Loucy (cell line): ENCODE measurements at regions not wholly inside any gene's neighbourhood (a gene's known extent, or its start where the extent isn't known, plus 50 kb on each side); places are given as distances from the start of the nearest gene placed in this dataset.
A peak's percentile ranks its signal among the peaks of the same experiment; 100 is the strongest.

Source experiments
- H2AFZ ChIP-seq: fragments of 200-600 bp; sonication (generic); 2 replicates; pipeline ENCODE4 v1.6.0; 2016; ENCODE audit warnings: antibody characterized with exemption, mild to moderate bottlenecking, low read length, moderate library complexity
- H3F3A ChIP-seq: fragments of 200-600 bp; 2 replicates; pipeline ENCODE4 v1.6.0; 2016; ENCODE audit warnings: antibody characterized with exemption, low read depth, mild to moderate bottlenecking
- H3K27me3 ChIP-seq: fragments of 200-600 bp; sonication (generic); 2 replicates; pipeline ENCODE4 v1.6.1; 2014; ENCODE audit warnings: low read length, mild to moderate bottlenecking; ENCODE audit not compliant: insufficient read depth, poor library complexity, severe bottlenecking
- H3K36me3 ChIP-seq: fragments of 200-600 bp; sonication (generic); 2 replicates; pipeline ENCODE4 v1.6.1; 2016; ENCODE audit warnings: low read length; ENCODE audit not compliant: insufficient read depth
- H3K4me1 ChIP-seq: fragments of 200-600 bp; sonication (generic); 2 replicates; pipeline ENCODE4 v1.5.1; 2014; ENCODE audit warnings: low read length, mild to moderate bottlenecking; ENCODE audit not compliant: insufficient read depth, poor library complexity, severe bottlenecking
- H3K4me2 ChIP-seq: fragments of 200-600 bp; sonication (generic); 2 replicates; pipeline ENCODE4 v1.6.0; 2014; ENCODE audit warnings: antibody characterized with exemption, low read length, low read depth, mild to moderate bottlenecking; ENCODE audit not compliant: poor library complexity, severe bottlenecking
- H3K4me3 ChIP-seq: fragments of 200-600 bp; sonication (generic); 2 replicates; pipeline ENCODE4 v1.5.1; 2014; ENCODE audit warnings: low read length, mild to moderate bottlenecking, mixed read lengths; ENCODE audit not compliant: poor library complexity, severe bottlenecking
- H3K79me2 ChIP-seq: fragments of 200-600 bp; sonication (generic); 2 replicates; pipeline ENCODE4 v1.6.1; 2014; ENCODE audit warnings: low read length; ENCODE audit not compliant: insufficient read depth
- H3K9ac ChIP-seq: fragments of 200-600 bp; sonication (generic); 2 replicates; pipeline ENCODE4 v1.6.0; 2014; ENCODE audit warnings: mild to moderate bottlenecking, low read depth, low read length, moderate library complexity; ENCODE audit not compliant: poor library complexity, severe bottlenecking
- H3K9me2 ChIP-seq: fragments of 200-600 bp; sonication (generic); replicated peaks from 2 replicates; pipeline ENCODE4 v1.6.1; 2016; ENCODE audit warnings: low read depth, low read length, mixed read lengths
- H3K9me3 ChIP-seq: fragments of 200-600 bp; sonication (generic); 2 replicates; pipeline ENCODE4 v1.6.1; 2014; ENCODE audit warnings: mild to moderate bottlenecking, antibody characterized with exemption, low read length, low read depth; ENCODE audit not compliant: insufficient read depth
- H4K20me1 ChIP-seq: fragments of 200-600 bp; sonication (generic); 2 replicates; pipeline ENCODE4 v1.6.0; 2014; ENCODE audit warnings: antibody characterized with exemption, low read length, mild to moderate bottlenecking; ENCODE audit not compliant: insufficient read depth, poor library complexity, severe bottlenecking
- EZH2phosphoT487 ChIP-seq: fragments of 200-600 bp; IDR thresholded peaks from 2 replicates; pipeline ENCODE4 v1.6.1; 2018; ENCODE audit warnings: antibody characterized with exemption, mild to moderate bottlenecking, moderate library complexity, borderline replicate concordance
- TF ChIP-seq, protein P1 (sequence below): fragments of 200-600 bp; sonication (generic); conservative IDR thresholded peaks from 2 replicates; pipeline ENCODE4 v1.5.1; 2014; ENCODE audit warnings: mild to moderate bottlenecking, antibody characterized with exemption, low read length

DNA sequence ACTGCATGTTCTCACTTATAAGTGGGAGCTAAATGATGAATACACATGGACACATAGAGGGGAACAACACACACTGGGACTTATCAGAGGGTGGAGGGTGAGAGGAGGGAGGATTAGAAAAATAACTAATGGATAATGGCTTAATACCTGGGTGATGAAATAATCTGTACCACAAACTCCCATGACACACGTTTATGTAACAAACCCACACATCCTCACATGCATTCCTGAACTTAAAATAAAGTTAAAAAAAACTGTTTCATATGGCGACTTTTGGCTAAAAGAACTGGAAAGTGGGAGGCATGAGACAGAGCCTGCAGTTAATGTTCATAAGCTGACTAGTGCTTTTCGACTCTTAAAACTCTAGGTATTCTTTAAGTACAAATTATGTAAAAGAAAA is 98.9 kb upstream of the NPFFR2 start:
- H3K36me3 ChIP-seq: no peaks in the 10 kb centered on the region
- H3K27me3 ChIP-seq: no peaks in the 10 kb centered on the region
- no peaks in the 10 kb centered on the region for H4K20me1 ChIP-seq
- H3K9ac ChIP-seq: no peak overlapping the region
- TF ChIP-seq EZH2phosphoT487: no peak
- TF ChIP-seq, protein P1, sequence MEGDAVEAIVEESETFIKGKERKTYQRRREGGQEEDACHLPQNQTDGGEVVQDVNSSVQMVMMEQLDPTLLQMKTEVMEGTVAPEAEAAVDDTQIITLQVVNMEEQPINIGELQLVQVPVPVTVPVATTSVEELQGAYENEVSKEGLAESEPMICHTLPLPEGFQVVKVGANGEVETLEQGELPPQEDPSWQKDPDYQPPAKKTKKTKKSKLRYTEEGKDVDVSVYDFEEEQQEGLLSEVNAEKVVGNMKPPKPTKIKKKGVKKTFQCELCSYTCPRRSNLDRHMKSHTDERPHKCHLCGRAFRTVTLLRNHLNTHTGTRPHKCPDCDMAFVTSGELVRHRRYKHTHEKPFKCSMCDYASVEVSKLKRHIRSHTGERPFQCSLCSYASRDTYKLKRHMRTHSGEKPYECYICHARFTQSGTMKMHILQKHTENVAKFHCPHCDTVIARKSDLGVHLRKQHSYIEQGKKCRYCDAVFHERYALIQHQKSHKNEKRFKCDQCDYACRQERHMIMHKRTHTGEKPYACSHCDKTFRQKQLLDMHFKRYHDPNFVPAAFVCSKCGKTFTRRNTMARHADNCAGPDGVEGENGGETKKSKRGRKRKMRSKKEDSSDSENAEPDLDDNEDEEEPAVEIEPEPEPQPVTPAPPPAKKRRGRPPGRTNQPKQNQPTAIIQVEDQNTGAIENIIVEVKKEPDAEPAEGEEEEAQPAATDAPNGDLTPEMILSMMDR: no peak
- no peak overlapping the region for H3K4me3 ChIP-seq
- no peaks in the 10 kb centered on the region for H3K79me2 ChIP-seq
- H3K9me3 ChIP-seq: no peaks in the 10 kb centered on the region
- no peaks in the 10 kb centered on the region for H3K9me2 ChIP-seq
- H3K4me2 ChIP-seq: no peak overlapping the region
- H2AFZ ChIP-seq: no peak overlapping the region
- no peaks in the 10 kb centered on the region for H3F3A ChIP-seq
- H3K4me1 ChIP-seq: no peaks in the 10 kb centered on the region

DNA sequence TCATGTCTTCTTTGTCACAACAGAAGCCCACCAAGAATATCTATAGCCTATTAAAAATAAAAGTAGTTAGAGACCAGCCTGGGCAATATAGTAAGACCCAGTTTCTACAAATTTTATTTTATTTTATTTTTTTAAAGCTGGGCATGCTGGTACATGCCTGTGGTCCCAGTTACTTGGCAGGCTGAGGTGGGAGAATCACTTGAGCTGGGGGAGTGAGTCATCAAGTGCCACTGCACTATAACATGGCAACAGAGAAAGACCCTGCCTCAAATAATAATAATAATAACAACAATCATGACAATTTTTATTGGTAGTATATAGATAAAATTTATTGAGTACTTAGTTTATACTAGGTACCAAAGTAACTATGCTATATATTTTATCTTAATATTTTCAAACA is 93.0 kb upstream of the NPFFR2 start:
- Histone ChIP-seq H3K79me2 (no peaks in the 10 kb centered on the region), H3F3A (no peaks in the 10 kb centered on the region), H2AFZ (no peak overlapping the region), H3K4me3 (no peak overlapping the region), H3K9ac (no peak overlapping the region), H3K9me3 (no peaks in the 10 kb centered on the region), H3K36me3 (no peaks in the 10 kb centered on the region), H3K4me2 (no peak overlapping the region), H3K27me3 (no peaks in the 10 kb centered on the region), H3K4me1 (no peaks in the 10 kb centered on the region), H3K9me2 (no peaks in the 10 kb centered on the region), H4K20me1 (no peaks in the 10 kb centered on the region)
- TF ChIP-seq, protein P1: no peak
- no peak for TF ChIP-seq EZH2phosphoT487

DNA sequence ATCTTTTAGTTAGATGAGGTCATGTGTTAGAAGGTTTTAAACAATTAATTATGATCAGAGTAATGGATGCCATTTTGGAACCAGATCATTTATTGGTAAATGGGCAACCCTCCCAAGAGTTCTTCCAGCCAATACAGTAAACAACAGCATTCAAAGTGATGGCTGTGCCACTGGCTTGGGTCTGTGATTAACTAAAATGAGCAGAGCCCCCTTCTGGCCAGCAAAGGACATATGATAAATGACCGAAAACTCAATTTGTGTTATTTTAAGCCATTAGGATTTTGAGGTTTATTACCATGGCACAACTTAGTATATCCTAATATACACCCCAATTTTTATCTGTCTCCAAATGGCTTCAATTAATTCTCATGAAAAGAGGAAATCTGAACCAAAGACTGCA is 90.8 kb upstream of the NPFFR2 start:
- Histone ChIP-seq H3K4me3 (no peak overlapping the region), H3K27me3 (no peaks in the 10 kb centered on the region), H3K9me2 (no peaks in the 10 kb centered on the region), H3K9me3 (no peaks in the 10 kb centered on the region), H3K4me2 (no peak overlapping the region), H2AFZ (no peak overlapping the region), H4K20me1 (no peaks in the 10 kb centered on the region), H3K9ac (no peak overlapping the region), H3K79me2 (no peaks in the 10 kb centered on the region), H3F3A (no peaks in the 10 kb centered on the region), H3K4me1 (no peaks in the 10 kb centered on the region), H3K36me3 (no peaks in the 10 kb centered on the region)
- TF ChIP-seq, protein P1: peak; percentile 65
- TF ChIP-seq EZH2phosphoT487: no peak
